Testis (tissue), 2 donors: ENCODE measurements at regions not wholly inside any gene's neighbourhood (a gene's known extent, or its start where the extent isn't known, plus 50 kb on each side); places are given as distances from the start of the nearest gene placed in this dataset.
A peak's percentile ranks its signal among the peaks of the same experiment; 100 is the strongest.

Source experiments
- DNase-seq: peaks from one replicate; pipeline ENCODE4 v3.0.0-alpha.2; 2019
- H3K27ac ChIP-seq, 2 donors: fragments of 200-600 bp; sonication (generic); one replicate each; pipeline ENCODE4 v1.5.1; 2019
- H3K27me3 ChIP-seq: fragments of 200-600 bp; sonication (generic); one replicate; pipeline ENCODE4 v1.5.1; 2019
- H3K36me3 ChIP-seq: fragments of 200-600 bp; sonication (generic); one replicate; pipeline ENCODE4 v1.5.1; 2017; ENCODE audit warnings: low read depth; ENCODE audit errors: missing control alignments
- H3K4me1 ChIP-seq: fragments of 200-600 bp; sonication (generic); one replicate; pipeline ENCODE4 v1.5.1; 2019
- H3K4me3 ChIP-seq, 2 donors: fragments of 200-600 bp; sonication (generic); one replicate each; pipeline ENCODE4 v1.5.1; 2017 to 2019
- H3K9me3 ChIP-seq: fragments of 200-600 bp; sonication (generic); one replicate; pipeline ENCODE4 v1.5.1; 2017
- POLR2A ChIP-seq: fragments of 450-650 bp; IDR thresholded peaks from one replicate; pipeline ENCODE4 v1.6.1; 2017; ENCODE audit warnings: antibody characterized with exemption, mild to moderate bottlenecking, moderate library complexity
- WGBS, 2 donors: methylation state at CpG; one replicate each; pipeline ENCODE4 v1.1.5; 2018; 5-methylcytosine and 5-hydroxymethylcytosine counted together
- intact Hi-C: fragments of 100-400 bp; cut with DNase I; formaldehyde crosslinking; loops from one replicate; pipeline ENCODE4 v1.15.1; 2023; ENCODE audit warnings: low total_unique reads
- TF ChIP-seq, protein P1 (sequence below), 3 experiments: fragments of 450-650 bp in 2 of 3; fragments of 200-600 bp in 1 of 3; sonication (generic) in 1 of 3; IDR thresholded peaks; one replicate each; pipeline ENCODE4 v1.5.1; 2016 to 2019; ENCODE audit warnings: antibody characterized with exemption in 3 of 3, mild to moderate bottlenecking in 2 of 3, moderate library complexity in 1 of 3

DNA sequence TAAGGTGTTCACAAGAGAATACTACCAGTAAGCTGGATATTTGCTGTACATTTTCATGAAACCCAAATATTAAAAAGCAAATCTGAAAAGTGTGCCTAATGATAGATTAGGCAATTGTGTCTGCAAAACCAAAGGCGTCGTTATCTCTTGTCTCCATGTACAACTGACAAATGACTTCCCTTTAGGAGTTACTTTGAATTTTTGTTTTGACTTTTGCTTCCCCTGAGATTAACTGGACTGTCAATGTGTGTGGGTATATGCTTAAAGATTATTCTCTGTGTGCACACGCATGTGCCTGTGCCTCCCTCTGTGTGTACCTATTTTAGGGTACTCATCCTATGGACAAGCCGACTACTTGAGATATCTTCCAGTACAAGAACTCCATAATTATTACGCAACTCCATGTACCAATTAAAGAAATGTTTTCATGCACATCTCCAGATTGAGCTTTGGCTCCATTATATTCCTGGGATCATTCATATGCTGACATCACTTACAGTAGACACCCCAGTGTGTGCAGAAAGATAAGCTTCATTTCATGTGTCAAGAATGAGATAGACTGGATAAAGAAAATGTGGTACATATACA lies 431.2 kb upstream of the ADAMTS9 start:
- H3K4me3 ChIP-seq = no peak overlapping the region
- no peaks in the 10 kb centered on the region for H3K9me3 ChIP-seq
- no peaks in the 10 kb centered on the region for H3K36me3 ChIP-seq
- no peak for DNase-seq
- no peak overlapping the region for H3K27ac ChIP-seq
- 93 to 97% methylated on average over 5 of the region's 5 CpGs for WGBS, 2 donors
- no peak for TF ChIP-seq POLR2A
- TF ChIP-seq, protein P1, sequence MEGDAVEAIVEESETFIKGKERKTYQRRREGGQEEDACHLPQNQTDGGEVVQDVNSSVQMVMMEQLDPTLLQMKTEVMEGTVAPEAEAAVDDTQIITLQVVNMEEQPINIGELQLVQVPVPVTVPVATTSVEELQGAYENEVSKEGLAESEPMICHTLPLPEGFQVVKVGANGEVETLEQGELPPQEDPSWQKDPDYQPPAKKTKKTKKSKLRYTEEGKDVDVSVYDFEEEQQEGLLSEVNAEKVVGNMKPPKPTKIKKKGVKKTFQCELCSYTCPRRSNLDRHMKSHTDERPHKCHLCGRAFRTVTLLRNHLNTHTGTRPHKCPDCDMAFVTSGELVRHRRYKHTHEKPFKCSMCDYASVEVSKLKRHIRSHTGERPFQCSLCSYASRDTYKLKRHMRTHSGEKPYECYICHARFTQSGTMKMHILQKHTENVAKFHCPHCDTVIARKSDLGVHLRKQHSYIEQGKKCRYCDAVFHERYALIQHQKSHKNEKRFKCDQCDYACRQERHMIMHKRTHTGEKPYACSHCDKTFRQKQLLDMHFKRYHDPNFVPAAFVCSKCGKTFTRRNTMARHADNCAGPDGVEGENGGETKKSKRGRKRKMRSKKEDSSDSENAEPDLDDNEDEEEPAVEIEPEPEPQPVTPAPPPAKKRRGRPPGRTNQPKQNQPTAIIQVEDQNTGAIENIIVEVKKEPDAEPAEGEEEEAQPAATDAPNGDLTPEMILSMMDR (IDR thresholded peaks at IDR 0.05) = no peak
- H3K4me1 ChIP-seq = no peaks in the 10 kb centered on the region
- H3K27me3 ChIP-seq = no peaks in the 10 kb centered on the region
- intact Hi-C loops = no loop called here

DNA sequence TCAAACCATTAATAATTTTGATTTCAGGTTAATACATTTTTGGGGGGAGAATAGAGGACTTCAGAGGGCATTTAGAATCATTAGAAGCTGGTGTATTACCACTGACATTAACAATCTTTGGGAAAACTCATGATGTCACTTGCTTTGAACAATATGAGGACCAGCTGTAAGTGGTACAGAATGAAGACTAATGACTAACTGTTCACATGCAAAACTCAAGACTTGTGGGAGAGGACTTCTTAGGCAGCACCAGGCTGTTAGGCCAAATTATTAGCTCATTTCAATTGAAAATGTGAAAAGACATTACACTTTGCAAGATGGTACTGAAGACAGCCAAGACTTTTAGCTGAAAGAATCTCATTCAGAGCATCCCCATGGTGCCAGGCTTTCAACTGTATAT lies 426.2 kb upstream of the ADAMTS9 start:
- TF ChIP-seq, protein P1 (IDR thresholded peaks at IDR 0.05) = no peak
- no peak for TF ChIP-seq POLR2A
- no peak for DNase-seq
- H3K4me3 ChIP-seq = no peak overlapping the region
- no peaks in the 10 kb centered on the region for H3K4me1 ChIP-seq
- no peaks in the 10 kb centered on the region for H3K36me3 ChIP-seq
- H3K27me3 ChIP-seq = no peaks in the 10 kb centered on the region
- no peaks in the 10 kb centered on the region for H3K9me3 ChIP-seq
- no peak overlapping the region for H3K27ac ChIP-seq
- intact Hi-C loops = no loop called here

DNA sequence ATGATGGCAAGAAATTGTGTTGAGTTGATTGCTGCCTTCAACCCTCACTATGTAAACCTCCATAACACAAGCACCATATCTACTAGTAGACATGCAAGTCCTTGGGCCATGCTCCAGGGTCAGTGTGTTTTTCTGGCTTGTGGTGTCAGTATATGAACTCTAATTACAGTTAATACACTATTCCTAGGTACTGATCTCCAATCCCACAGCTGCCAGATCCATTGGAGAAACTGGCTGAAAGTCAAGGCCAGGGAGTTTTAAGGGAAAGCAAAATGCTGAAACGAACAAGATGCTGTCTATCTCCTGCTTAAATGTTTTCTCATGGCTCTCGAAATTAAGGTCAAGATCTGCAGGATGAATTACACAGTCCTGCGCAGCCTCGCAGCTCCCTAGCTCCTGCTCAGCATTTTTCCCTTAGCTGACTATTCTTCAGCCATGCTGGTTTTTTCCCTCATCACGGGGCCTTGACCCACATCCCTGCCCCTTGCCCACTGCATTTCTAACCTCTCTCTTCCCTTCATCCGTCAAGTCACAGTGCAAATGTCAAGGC lies 425.0 kb upstream of the ADAMTS9 start:
- WGBS, 2 donors = 49 to 51% methylated on average over 6 of the region's 6 CpGs
- TF ChIP-seq POLR2A = no peak
- TF ChIP-seq, protein P1 (IDR thresholded peaks at IDR 0.05) = no peak
- H3K27ac ChIP-seq = no peak overlapping the region
- peak; percentile 69 for DNase-seq
- intact Hi-C loops = no loop called here
- no peaks in the 10 kb centered on the region for H3K4me1 ChIP-seq
- no peaks in the 10 kb centered on the region for H3K27me3 ChIP-seq
- H3K36me3 ChIP-seq = no peaks in the 10 kb centered on the region
- no peak overlapping the region for H3K4me3 ChIP-seq
- H3K9me3 ChIP-seq = no peaks in the 10 kb centered on the region

DNA sequence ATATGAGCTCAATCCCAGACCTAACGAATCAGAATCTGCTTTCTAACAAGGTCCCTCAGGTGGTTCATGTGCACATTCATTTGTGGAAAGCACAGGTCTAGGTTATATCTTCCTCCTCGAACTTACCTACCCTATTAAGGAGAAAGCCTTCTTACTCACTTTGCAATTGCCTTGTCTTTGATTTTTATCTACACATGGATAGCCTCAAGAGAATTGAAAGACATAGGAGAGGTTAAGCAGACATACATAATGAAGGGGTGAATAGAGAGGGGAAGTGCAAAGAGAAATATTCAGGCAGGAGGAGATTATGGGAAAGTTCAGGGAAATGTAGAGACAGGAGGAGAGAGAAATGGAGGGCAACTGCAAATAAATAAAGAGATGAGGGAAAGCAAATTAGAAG lies 422.9 kb upstream of the ADAMTS9 start:
- no peaks in the 10 kb centered on the region for H3K36me3 ChIP-seq
- 79 to 82% methylated on average over 2 of the region's 2 CpGs for WGBS, 2 donors
- no peak overlapping the region for H3K4me3 ChIP-seq
- no peak overlapping the region for H3K27ac ChIP-seq
- DNase-seq = no peak
- no peaks in the 10 kb centered on the region for H3K4me1 ChIP-seq
- TF ChIP-seq POLR2A = no peak
- TF ChIP-seq, protein P1 (IDR thresholded peaks at IDR 0.05) = no peak
- no peaks in the 10 kb centered on the region for H3K27me3 ChIP-seq
- H3K9me3 ChIP-seq = no peaks in the 10 kb centered on the region
- intact Hi-C loops = no loop called here

DNA sequence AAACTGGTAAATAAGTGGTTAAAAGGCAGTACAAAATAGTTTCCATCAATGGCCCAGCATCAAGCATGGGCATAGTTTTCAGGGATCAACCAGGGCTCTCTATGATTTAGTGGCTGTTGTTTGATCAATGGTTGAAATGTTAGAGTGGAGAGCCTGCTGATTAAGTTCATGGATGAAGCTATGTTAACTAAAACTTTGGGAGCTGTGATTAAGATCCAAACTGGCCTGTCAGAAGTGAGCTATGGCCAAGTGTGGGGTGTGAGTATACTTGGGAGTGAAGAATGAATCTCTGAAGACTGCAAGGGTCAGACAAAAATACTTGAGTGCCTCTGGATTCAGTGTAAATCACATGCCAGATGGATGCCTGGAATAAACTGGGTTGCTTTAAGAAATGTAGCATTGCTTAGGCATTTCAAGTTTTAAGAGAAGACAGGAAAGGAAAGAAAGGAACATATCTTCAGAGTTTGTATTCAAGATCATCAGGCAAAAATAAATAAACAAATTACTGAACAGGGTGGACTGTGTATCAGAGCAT lies 422.2 kb upstream of the ADAMTS9 start:
- no peaks in the 10 kb centered on the region for H3K27me3 ChIP-seq
- H3K27ac ChIP-seq = no peak overlapping the region
- H3K4me3 ChIP-seq = no peak overlapping the region
- H3K4me1 ChIP-seq = no peaks in the 10 kb centered on the region
- no peak for DNase-seq
- intact Hi-C loops = no loop called here
- no peaks in the 10 kb centered on the region for H3K9me3 ChIP-seq
- no peaks in the 10 kb centered on the region for H3K36me3 ChIP-seq
- TF ChIP-seq, protein P1 (IDR thresholded peaks at IDR 0.05) = no peak
- TF ChIP-seq POLR2A = no peak
